ENCODE measurements at regions not wholly inside any gene's neighbourhood (a gene's known extent, or its start where the extent isn't known, plus 50 kb on each side); places are given as distances from the start of the nearest gene placed in this dataset.

- Histone ChIP-seq H3K9me3 (replicated peaks in 1 of 3) (no peaks in the 10 kb centered on the region), H3K4me3 (no peak overlapping the region), H3K4me1 (replicated peaks in 1 of 2) (no peaks in the 10 kb centered on the region), H3K27me3 (no peaks in the 10 kb centered on the region), H3K36me3 (replicated peaks in 1 of 2) (no peaks in the 10 kb centered on the region), H3K27ac (no peak overlapping the region)
- 76 to 82% (median 81%) methylated on average over 4 of the region's 4 CpGs for WGBS, 4 donors
- intact Hi-C loops (cut with DNase I): no loop called here
- DNase-seq: no peak
- TF ChIP-seq POLR2A (IDR thresholded peaks at IDR 0.05) (no peak), CTCF (IDR thresholded peaks at IDR 0.05) (no peak)
These were observed 397.9 kb downstream of the BRINP2 start for GRCh38 chr1:177568622-177569021.

GRCh38 chr1:177567393-177567792 is 396.6 kb downstream of the BRINP2 start:
- no peak overlapping the region for H3K27ac ChIP-seq
- WGBS, 4 donors: 65 to 72% (median 67%) methylated on average over 1 of the region's 1 CpG
- no peaks in the 10 kb centered on the region for H3K36me3 ChIP-seq (replicated peaks in 1 of 2)
- H3K27me3 ChIP-seq: no peaks in the 10 kb centered on the region
- no peak for TF ChIP-seq POLR2A (IDR thresholded peaks at IDR 0.05)
- TF ChIP-seq CTCF (IDR thresholded peaks at IDR 0.05): peak in 1 of 6 experiments; percentile 17
- H3K4me3 ChIP-seq: no peak overlapping the region
- DNase-seq: no peak
- intact Hi-C loops (cut with DNase I): no loop called here
- no peaks in the 10 kb centered on the region for H3K9me3 ChIP-seq (replicated peaks in 1 of 3)
- no peaks in the 10 kb centered on the region for H3K4me1 ChIP-seq (replicated peaks in 1 of 2)

- H3K27ac ChIP-seq: no peak overlapping the region
- no peaks in the 10 kb centered on the region for H3K9me3 ChIP-seq (replicated peaks in 1 of 3)
- DNase-seq: no peak
- intact Hi-C loops (cut with DNase I): no loop called here
- WGBS, 4 donors: 50 to 64% (median 62%) methylated on average over 3 of the region's 3 CpGs
- H3K27me3 ChIP-seq: no peaks in the 10 kb centered on the region
- no peak for TF ChIP-seq CTCF (IDR thresholded peaks at IDR 0.05)
- TF ChIP-seq POLR2A (IDR thresholded peaks at IDR 0.05): no peak
- no peaks in the 10 kb centered on the region for H3K36me3 ChIP-seq (replicated peaks in 1 of 2)
- H3K4me3 ChIP-seq: no peak overlapping the region
- H3K4me1 ChIP-seq (replicated peaks in 1 of 2): no peaks in the 10 kb centered on the region
These were observed 395.7 kb downstream of the BRINP2 start for GRCh38 chr1:177566495-177566894.

- 73 to 79% (median 75%) methylated on average over 1 of the region's 1 CpG for WGBS, 4 donors
- Histone ChIP-seq H3K36me3 (replicated peaks in 1 of 2) (no peaks in the 10 kb centered on the region), H3K4me3 (no peak overlapping the region), H3K27me3 (no peaks in the 10 kb centered on the region), H3K4me1 (replicated peaks in 1 of 2) (no peaks in the 10 kb centered on the region), H3K27ac (no peak overlapping the region), H3K9me3 (replicated peaks in 1 of 3) (no peaks in the 10 kb centered on the region)
- intact Hi-C loops (cut with DNase I): no loop called here
- TF ChIP-seq CTCF (IDR thresholded peaks at IDR 0.05) (no peak), POLR2A (IDR thresholded peaks at IDR 0.05) (no peak)
- no peak for DNase-seq
These were observed 390.7 kb downstream of the BRINP2 start for GRCh38 chr1:177561436-177561835.

All from adrenal gland (tissue), 9 donors.